ENCODE measurements at regions not wholly inside any gene's neighbourhood (a gene's known extent, or its start where the extent isn't known, plus 50 kb on each side); places are given as distances from the start of the nearest gene placed in this dataset.
"Not testable (repeated sequence)": the region's sequence is repeated elsewhere in the genome, so short reads cannot be mapped to it uniquely, and the experiment has no call there.

DNA sequence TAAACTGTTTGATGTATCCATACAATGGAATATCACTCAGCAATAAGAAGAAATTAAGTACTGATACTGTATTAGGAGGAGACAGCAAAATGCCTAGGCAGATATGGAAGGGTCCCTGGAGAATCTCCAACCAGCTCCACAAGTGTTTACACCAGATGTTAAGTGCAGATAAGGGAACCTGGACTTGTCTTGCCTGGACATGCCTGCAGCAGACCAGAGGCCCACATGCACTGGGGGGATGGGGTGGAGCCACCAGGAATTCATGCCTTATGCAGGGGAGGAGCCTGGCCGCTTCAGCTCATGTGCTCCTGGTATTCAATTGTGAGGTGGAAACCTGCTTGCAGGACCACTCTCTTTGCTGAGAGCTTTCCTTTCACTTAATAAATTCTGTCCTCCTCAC, 287.6 kb downstream of the LIPI start:
- DNase-seq (ENCODE audit: low read depth in 2 of 2), result not testable (repeated sequence)

DNA sequence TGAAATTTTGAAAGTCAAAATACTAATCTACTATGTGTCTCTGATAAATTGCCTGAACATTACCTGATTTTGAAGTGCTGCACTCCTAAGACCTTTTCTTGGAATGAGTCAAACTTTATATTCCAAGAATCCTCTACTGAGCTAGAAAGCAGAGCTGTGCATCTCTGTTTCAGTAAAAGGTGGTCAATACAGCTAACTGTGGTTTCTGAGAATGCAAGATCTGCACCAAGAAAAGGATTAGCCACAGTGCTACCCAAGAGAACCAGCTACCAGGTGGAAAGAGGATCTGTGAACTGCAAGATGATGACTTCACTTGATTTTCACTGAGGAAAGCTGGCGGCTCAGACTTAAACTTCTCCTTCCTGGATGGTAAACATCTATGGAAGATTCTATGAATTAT, 289.3 kb downstream of the LIPI start:
- DNase-seq (ENCODE audit: low read depth in 2 of 2), result not testable (repeated sequence)

DNA sequence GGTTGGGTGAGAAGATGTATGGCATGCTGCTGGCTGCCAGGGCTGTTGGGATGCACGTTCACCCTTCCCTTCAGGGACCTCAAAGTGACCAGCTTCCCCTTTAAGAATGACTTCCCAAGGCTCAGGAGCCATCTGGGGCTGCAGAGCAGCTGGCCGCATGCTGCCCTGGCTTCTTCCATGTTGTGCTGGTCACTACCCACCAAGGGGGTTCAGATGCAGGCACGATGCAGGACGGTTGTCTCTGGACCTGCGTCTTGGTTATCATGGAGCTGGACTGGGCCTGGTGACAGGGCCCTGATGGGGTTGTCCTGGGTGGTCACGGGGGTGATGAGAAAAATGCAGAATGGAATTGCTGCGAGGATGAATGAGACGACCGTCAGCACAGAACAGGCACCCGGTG, 297.8 kb downstream of the POTED start:
- not testable (repeated sequence) for DNase-seq (ENCODE audit: low read depth in 2 of 2)

DNA sequence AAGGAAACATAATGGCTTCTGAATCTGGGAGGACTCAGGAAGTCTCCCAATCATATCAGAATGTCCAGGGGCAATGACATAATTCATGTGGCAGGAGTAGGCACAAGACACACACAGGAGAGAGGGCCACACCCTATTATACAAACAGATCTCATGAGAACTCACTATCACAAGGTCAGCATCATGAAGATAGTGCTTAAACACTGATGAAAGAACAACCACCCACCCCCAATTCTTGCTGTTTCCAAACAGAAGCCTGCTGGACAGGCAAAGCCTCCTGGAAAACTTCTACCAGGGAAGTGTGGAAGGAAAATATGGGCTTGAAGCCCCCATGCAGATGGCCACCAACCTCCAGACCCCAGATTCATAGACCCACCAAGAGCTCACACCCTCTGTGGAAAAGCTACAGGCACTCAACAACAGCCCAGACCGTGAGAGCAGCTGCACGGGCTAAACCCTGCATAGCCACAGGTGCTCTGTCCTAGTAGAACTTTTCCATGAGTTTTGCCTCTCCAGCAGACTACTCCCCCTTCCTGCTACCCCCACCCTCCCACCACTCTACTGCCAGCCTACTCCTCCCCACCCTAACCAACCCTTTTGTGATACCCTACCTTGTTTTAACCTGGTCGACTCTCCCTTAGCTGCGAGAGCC, 287.1 kb downstream of the POTED start:
- not testable (repeated sequence) for DNase-seq (ENCODE audit: low read depth in 2 of 2)

DNA sequence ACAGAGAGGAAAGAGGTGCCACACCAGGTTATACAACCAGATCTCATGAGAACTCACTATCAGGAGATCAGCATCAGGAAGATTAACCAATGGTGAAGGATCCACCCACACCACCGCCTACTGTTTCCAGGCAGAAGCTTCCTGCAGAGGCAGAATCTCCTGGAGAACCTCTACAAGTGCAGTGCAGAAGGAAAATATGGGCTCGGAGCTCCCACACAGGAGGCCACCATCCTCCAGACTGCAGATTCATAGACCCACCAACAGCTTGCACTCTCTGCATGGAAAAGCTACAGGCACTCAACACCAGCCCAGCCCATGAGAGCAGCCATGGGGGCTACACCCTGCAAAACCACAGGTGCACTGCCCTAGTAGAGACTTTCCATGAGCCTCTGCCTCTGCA, 284.0 kb downstream of the POTED start:
- DNase-seq (ENCODE audit: low read depth in 2 of 2), result not testable (repeated sequence)

DNA sequence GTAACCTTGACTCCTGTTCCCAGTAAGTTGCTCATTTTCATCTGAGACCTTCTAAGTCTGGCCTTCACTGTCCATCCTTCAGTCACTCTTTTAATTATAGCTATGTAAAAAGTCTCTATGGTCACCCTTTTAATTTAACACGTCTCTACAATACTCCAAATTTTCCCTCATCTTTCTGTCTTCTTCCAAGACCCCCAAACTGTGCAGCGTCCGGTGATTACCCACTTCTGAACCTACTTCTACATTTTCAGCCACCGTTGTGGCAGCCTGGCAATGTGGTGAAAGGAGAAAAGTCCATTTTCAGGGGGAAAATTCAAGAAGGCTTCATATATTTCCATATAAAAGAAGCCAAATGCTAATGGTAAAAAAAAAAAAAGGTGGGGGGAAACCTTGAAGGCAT, 283.4 kb downstream of the POTED start:
- not testable (repeated sequence) for DNase-seq (ENCODE audit: low read depth in 2 of 2)

DNA sequence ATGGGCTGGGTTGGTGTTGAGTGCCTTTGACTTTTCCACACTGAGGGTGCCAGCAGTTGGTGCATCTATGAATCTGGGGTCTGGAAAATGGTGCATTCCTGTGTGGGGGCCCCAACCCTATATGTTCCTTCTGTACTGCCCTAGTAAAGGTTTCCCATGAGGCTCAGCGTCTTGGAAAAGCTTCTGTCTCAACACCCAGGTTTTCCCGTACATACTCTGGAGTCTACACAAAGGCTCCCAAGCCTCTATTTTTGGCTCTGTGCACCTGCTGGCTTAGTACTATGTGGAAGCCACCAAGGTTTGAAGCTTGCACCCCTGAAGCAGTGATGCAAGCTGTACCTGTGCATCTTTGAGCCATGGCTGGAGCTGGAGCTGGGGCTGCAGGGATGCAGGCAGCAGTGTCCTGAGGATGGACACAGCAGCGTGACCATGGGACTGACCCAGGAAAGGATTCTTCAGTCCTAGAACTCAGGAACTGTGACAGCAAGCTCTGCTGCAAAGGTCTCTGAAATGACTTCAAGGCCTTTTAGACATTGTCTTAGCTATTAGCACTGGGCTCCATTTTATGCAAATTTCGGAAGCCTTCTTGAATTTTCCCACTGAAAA, 282.7 kb downstream of the POTED start:
- not testable (repeated sequence) for DNase-seq (ENCODE audit: low read depth in 2 of 2)

DNA sequence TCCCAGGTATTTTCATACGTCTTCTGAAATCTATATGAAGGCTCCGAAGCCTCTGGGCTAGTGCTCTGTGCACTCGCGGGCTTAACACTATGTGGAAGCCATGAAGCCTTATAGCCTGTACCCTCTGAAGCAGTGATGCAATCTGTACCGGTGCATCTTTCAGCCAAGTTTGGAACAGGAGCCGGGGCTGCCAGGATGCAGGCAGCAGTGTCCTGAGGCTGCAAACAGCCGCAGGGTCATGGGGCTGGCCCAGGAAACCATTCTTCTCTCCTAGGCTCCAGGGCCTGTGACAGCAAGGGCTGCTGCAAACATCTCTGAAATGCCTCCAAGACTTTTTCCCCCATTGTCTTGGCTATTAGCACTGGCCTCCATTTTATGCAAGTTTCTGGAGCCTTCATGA, 279.6 kb downstream of the POTED start:
- DNase-seq (ENCODE audit: low read depth in 2 of 2), result not testable (repeated sequence)

DNA sequence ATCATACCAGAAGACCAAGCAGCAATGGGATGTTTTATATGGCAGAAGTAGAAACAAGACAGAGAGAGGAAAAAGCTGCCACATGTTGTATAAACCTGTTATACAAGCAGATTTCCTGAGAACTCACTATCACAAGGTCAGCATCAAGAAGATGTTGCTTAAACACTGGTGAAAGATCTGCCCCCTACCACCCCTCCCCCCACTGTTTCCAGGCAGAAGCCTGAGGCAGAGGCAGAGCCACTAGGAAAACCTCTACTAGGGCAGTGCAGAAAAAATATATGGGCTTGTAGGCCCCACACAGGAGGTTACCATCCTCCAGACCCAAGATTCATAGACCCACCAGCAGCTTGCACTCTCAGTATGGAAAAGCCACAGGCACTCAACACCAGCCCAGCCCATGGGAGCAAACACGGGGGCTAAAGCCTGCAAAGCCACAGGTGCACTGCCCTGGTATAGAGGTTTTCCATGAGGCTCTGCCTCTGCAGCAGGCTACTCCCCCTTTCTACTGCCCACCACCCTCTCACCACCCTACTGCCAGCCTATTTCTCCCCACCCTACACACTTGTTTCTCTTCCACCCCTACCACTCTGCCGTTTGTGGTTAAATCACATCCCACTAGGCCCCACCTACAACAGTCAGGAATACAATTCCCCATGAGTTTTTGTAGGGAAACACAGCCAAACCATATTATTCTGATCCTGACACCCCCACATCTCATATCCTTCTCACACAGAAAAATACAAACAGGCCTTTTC, 274.2 kb downstream of the POTED start:
- DNase-seq (ENCODE audit: low read depth in 2 of 2), result not testable (repeated sequence)

DNA sequence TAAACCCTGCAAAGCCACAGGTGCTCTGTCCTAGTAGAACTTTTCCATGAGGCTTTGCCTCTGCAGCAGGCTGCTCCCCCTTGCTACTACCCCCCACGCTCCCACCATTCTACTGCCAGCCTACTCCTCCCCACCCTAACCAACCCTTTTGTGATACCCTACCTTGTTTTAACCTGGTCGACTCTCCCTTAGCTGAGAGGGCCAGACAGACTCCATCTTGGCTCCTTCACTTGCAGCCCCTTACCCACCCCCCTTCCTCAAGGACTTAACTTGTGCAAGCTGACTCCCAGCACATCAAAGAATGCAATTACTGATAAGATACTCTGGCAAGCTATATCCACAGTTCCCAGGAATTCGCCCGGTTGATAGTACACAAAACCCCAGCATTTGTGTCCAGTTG, 267.9 kb downstream of the POTED start:
- not testable (repeated sequence) for DNase-seq (ENCODE audit: low read depth in 2 of 2)

DNA sequence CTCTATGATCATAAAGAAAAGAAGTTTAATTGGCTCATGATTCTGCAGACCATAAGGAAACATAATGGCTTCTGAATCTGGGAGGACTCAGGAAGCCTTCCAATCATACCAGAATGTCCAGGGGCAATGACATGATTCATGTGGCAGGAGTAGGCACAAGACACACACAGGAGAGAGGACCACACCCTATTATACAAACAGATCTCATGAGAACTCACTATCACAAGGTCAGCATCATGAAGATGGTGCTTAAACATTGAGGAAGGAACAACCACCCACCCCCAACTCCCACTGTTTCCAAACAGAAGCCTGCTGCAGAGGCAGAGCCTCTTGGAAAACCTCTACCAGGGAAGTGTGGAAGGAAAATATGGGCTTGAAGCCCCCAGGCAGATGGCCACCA, 267.4 kb downstream of the POTED start:
- DNase-seq (ENCODE audit: low read depth in 2 of 2), result not testable (repeated sequence)

DNA sequence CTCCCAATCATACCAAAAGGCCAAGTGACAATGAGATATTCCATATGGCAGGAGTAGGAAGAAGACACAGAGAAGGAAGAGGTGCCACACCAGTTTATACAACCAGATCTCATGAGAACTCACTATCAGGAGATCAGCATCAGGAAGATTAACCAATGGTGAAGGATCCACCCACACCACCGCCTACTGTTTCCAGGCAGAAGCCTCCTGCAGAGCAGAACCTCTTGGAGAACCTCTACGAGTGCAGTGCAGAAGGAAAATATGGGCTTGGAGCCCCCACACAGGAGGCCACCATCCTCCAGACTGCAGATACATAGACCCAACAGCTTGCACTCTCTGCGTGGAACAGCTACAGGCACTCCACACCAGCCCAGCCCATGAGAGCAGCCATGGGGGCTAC, 264.4 kb downstream of the POTED start:
- not testable (repeated sequence) for DNase-seq (ENCODE audit: low read depth in 2 of 2)

DNA sequence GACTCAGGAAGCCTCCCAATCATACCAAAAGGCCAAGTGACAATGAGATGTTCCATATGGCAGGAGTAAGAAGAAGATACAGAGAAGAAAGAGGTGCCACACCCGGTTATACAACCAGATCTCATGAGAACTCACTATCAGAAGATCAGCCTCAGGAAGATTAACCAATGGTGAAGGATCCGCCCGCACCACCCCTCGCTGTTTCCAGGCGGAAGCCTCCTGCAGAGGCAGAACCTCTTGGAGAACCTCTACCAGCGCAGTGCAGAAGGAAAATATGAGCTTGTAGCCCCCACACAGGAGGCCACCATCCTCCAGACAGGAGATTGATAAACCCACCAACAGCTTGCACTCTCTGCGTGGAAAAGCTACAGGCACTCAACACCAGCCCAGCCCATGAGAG, 245.1 kb downstream of the POTED start:
- no peak for DNase-seq (ENCODE audit: low read depth in 2 of 2)

DNA sequence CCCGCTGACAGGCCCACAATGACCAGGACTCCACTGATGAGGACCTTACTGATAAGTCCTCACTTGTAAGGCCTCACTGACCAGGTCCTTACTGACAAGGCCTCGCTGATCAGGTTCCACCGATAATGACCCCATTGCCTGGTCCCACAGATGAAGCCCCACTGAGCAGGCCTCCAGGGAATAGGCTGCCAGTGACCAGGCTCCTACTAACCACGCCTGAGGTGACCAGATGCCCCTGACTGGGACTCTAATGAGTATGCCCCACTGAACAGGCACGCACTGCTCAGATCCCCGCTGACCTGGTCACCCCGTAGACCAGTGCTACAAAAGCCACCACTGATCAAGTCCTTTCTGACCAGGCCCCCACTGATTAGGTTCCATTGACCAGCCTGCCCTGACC, 241.2 kb downstream of the POTED start:
- not testable (repeated sequence) for DNase-seq (ENCODE audit: low read depth in 2 of 2)

DNA sequence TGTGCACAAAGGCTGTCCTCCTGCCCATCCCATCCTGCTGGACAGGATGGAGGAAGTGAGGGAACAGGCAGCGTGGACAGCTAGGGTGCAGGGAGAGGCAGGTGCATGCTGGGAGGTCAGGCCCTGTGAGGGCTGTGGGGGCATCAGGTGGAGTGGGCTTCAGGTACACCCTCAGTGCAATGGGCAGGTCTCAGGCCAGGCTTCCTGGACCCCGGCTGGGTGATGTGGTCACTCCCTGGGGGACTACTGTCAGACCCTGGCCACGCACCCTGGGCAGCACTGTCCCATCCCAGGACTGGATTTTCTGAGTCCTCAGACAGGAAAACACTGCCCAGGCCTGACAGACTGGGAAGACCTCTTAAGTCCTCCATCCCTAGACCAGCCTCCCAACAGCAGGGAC, 239.9 kb downstream of the POTED start:
- DNase-seq (ENCODE audit: low read depth in 2 of 2), result not testable (repeated sequence)

DNA sequence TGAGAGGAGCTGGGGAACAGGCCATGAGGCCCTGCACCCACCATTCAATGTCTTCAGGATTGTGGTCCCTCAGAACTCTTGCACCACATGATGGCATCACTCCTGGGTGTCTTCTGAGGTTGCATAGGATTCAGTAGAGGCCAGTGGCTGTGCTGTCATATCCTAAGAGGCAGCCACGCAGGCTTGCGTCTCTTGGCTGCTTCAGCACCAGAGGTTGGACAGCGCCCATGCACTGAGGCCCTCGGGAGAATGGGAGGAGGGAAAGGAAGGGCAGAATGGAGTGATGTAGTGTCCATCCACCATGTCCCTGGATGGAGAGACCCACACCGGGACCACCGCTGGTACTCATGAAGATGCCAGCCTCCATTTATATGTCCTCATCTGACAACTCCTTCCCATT, 237.1 kb downstream of the POTED start:
- not testable (repeated sequence) for DNase-seq (ENCODE audit: low read depth in 2 of 2)

DNA sequence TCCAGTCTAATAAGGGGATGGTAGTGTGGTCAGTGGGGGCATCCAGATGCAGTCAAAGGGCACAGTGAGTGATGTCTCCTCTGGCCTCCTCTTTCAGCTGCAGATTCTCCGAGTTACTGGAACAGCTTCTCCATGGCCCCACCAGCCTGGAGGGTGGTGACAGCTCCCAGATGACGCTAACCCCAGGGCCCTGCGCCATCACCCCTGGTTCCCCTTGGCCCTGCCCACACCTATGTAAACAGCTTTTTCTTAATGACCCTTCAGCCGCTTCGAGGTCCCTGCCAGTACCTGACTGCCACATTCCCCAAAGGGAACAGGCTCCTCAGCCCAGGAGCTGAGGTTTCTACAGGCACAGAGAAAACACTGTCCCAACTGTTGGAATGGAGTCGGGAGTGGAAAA, 235.0 kb downstream of the POTED start:
- not testable (repeated sequence) for DNase-seq (ENCODE audit: low read depth in 2 of 2)

DNA sequence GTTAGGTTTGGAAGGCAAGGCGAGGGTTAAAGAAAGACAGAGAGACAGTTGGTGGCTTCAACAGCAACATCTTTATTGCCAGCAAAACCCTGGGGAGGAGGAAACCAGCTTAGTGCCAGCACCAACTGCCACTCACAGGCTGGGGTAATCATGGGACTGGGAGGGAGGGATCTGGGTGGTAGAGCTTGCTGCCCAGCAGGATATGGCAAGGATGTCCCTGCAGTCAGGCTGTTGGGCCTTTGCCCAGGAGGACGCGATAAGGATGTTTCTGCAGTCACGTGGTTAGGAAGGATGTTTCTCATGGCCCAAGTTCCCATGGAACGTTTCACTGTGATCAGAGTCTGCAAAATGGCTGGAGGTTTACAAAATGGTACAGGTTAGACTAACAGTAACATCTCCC, 233.5 kb downstream of the POTED start:
- DNase-seq (ENCODE audit: low read depth in 2 of 2), result not testable (repeated sequence)

DNA sequence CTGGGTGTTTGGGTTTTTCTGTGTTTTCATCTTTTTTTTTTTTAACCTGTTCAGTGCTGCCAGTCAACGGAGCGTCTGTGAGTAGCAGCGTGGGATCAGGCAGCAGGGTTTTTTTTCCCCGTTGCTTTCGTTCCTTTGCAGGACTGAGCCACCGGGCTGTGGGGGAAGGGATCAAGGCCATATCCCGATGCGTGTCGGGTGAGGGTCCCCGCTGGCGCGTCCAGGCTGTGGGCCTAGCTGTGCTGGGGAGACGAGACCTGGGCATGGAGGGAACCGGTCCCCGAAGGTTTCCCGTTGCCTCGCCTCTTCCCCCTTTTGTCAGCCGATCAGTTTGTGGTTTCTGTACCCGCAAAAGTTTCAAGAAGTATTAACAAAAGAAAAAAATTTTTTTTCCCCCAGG, 218.1 kb downstream of the POTED start:
- DNase-seq (ENCODE audit: low read depth in 2 of 2), result not testable (repeated sequence)

DNA sequence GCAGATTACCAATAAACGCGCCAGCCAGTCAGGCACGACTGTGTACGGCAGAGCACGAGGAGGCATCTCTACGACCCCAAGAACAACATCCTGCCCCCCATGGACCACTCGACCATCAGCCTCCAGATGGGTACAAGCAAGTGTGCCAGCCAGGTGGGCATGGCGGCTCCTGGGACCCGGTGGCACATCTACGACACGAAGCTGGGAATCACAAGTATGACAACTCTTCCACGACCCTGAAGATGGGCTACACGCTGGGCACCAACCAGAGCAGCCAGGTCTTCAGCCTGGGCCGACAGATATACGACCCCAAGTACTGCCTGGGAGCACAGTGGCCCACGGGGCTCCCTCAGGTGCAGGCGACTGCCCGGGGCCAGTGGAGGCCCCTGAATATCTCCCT, 217.6 kb downstream of the POTED start:
- DNase-seq (ENCODE audit: low read depth in 2 of 2), result no peak

DNA sequence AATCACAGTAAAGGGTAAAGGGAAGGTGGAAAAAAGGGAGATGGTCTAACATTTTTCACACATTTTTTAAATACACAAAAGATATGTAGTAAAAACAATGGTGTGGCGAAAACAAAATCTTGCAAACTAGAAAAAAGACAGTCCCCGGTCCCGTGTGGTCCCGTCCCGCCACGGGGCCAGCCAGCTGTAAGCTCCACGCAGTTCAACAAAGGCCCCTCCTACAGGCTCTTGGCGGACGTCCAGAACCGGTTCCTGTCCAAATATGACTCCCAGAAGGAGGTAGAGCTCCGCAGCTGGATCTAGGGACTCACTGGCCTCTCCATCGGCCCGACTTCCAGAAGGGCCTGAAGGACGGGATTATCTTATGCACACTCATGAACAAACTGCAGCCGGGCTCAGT, 216.9 kb downstream of the POTED start:
- not testable (repeated sequence) for DNase-seq (ENCODE audit: low read depth in 2 of 2)

DNA sequence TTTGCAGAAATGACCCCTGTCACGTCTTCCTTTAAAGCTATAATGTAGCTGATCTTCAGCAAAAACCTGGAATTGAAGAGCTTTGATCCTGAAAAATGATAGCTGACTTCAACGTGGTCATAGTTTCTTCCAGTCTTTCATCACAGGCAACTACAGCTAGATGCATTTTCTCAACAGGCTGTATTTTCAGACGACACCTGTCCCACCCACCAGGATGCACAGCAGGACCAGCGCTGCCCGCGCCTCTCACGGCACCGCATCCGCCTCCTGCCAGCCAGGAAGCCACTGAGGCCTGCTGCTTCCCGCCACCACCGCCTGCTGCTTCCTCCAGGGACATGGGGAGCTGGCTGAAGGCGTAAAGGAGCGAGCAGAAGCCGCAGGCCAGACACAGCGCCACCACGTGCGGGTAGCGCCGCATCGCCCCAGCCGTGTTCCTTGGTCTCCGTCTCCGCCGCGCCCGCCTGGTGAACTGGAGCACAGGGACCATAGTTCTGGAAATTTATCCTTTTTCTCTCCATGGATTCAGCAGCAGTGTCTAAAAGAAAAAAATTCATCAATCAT, 215.7 kb downstream of the POTED start:
- DNase-seq (ENCODE audit: low read depth in 2 of 2), result not testable (repeated sequence)

DNA sequence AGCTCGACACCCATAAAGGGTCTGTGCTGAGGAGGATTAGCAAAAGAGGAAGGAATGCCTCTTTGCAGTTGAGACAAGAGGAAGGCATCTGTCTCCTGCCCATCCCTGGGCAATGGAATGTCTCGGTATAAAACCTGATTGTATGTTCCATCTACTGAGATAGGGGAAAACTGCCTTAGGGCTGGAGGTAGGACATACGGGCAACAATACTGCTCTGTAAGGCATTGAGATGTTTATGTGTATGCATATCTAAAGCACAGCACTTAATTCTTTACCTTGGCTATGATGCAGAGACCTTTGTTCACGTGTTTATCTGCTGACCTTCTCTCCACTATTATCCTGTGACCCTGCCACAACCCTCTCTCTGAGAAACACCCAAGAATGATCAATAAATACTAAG, 210.7 kb downstream of the POTED start:
- DNase-seq (ENCODE audit: low read depth in 2 of 2), result not testable (repeated sequence)
